NCI-H2171 (cell line): ENCODE measurements at regions not wholly inside any gene's neighbourhood (a gene's known extent, or its start where the extent isn't known, plus 50 kb on each side); places are given as distances from the start of the nearest gene placed in this dataset.
"Not testable (repeated sequence)": the region's sequence is repeated elsewhere in the genome, so short reads cannot be mapped to it uniquely, and the experiment has no call there.

Source experiments
- DNase-seq: peaks from one replicate; lab custom pipeline; 2025; lab: John Stamatoyannopoulos, UW

- no peak for DNase-seq
Observed at GRCh38 chr3:10625323-10625722, 119.9 kb upstream of the ATP2B2 start.

GRCh38 chr3:10627884-10628572 lies 122.6 kb upstream of the ATP2B2 start:
- no peak for DNase-seq

DNA sequence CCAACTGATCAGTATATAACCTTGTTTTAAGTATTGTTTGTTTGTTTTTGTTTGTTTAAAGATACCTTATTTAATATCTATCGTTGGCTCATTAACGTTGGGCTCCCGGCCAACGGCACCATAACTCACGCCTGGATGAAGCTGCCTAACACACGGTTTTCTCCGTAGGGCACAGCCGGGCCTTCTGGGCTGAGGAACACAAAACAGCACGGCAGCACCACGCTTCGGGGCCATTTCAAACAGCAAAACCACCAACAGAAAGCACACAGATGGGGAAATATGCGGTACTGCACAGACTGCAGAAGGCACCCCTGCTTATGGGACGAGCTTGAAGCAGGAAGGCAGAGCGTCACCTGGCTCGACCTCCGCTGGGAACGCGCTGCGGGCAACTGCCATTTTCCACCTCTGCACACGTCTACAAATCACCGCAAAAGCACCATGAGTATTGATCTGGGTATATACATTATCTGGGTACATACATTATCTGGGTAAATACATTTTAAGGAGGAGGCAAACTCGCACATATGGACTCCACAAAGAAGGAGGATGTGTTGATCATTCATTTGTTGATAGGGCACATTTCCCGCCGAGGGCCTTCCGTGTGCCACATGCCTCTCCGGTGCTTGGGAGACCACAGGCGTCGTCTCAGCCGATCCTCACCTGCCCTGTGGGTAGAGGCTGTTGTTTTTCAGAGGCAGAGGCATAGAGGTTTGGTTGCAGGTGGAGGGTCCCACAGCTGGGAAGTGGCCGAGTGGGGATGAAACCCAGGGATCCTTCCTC lies 123.7 kb upstream of the ATP2B2 start:
- DNase-seq = peak; percentile 42

DNA sequence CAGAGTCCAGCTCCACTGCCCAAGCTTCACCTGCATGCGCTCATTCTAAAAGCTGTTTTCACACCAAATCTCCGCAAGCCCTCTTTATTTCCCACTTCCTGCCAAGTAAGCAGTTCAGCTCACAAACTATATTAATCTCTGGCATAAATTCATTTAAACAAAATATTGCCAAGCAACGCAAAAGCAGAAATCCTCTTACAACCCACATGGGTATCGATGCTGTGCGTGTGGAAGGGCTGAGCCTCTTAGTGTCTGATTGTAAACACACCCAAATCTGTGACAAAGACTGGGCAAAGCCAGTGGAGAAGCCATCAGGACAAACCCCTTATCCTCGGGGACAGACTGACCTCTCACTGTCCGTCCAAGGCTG lies 124.3 kb upstream of the ATP2B2 start:
- DNase-seq = no peak

DNA sequence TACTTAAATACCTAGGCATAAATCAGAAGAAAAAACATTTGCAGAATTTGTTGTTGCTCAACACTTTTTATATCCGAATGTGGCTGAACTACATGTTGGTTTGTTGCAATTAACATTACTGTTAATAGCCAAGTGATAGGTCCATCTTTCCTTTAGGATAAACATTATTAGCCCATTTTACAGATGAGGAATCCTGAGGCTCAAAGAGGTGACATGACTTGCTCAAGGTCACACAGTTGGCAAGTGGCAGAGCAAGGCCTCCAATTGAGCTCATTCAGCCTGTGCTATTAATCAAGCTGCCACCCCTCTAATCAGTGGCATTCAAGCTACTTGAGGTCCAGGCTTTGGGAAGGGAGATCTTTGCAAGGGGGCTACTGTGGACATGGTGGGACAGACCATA lies 125.8 kb upstream of the ATP2B2 start:
- DNase-seq = no peak

GRCh38 chr3:10632125-10632524 lies 126.7 kb upstream of the ATP2B2 start:
- no peak for DNase-seq

GRCh38 chr3:10632741-10633140 lies 127.4 kb upstream of the ATP2B2 start:
- no peak for DNase-seq

GRCh38 chr3:10635446-10636076 lies 130.2 kb upstream of the ATP2B2 start:
- peak; percentile 33 for DNase-seq

- no peak for DNase-seq
Observed at GRCh38 chr3:10637342-10637741, 132.0 kb upstream of the ATP2B2 start.

GRCh38 chr3:10638466-10638865 lies 133.1 kb upstream of the ATP2B2 start:
- no peak for DNase-seq

DNA sequence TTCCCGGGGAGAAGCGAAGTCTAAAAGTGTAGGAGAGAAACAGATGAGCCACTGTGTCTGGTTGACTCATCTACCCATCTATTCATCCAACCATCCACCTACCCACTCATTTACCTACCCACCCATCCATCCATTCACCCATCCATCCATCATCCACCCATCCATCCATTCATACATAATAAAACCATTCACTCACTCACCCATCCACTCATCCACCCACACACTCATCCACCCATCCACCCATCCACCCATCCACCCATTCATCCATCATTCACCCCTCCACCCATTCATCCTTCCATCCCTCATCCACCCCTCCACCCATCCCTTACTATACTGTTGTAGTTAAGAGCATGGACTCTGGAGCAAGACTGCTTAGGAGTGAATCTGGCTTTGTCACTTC lies 136.4 kb upstream of the ATP2B2 start:
- DNase-seq = no peak

DNA sequence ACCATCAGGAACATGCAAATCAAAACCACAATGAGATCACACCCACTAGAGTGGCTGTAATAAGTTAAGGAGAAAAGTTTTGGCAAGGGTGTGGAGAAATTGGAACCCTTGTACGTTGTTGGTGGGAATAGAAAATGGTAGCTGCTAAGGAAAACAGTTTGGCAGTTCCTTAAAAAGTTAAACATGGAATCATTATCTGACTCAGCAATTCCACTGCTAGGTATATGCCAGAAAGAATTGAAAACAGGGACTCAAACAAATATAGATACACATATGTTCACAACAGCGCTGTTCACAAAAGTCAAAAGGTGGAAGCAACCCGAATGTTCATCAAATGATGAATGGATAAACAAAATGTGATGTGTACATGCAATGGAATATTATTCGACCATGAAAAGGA lies 138.8 kb upstream of the ATP2B2 start:
- no peak for DNase-seq

GRCh38 chr3:10645800-10646199 lies 140.4 kb upstream of the ATP2B2 start:
- DNase-seq = no peak

GRCh38 chr3:10646531-10647335 lies 141.3 kb upstream of the ATP2B2 start:
- no peak for DNase-seq

- no peak for DNase-seq
Observed at GRCh38 chr3:10647376-10647775, 142.0 kb upstream of the ATP2B2 start.

GRCh38 chr3:10648181-10648580 lies 142.8 kb upstream of the ATP2B2 start:
- DNase-seq = no peak

DNA sequence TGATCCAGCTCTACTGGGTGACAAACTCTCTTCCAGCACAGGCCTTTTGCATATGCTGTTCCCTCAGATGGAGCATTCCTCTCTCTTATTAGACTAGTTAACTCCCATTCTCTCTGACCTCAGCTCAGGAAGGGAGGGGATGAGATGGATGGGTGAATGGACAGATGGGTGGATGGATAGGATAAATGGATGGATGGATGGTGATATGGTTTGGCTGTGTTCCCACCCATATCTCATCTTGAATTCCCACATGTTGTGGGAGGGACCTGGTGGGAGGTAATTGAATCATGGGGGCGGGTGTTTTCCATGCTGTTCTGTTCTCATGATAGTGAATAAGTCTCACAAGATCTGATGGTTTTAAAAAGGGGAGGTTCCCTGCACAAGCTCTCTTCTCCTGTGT lies 144.1 kb upstream of the ATP2B2 start:
- not testable (repeated sequence) for DNase-seq

- DNase-seq = no peak
Observed at GRCh38 chr3:10651506-10651905, 146.1 kb upstream of the ATP2B2 start.

DNA sequence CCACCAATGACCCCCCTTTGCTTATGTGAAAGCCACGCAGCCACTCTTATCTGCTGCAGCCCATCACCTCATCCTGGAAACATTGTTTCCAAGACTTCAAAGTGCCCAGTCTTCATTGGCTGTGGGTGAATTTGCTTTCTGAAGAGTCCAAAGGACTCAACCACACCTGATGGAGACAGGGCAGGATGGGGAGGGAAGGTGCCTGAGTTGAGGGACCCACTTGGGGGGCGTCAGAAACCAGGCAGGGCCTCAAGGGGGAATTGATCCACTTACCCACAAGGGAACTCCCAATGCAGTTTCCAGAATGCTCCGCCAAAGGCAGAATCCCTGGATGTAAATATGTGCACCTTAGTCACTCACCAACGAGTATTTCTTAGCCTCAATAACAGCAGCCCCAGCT lies 147.9 kb upstream of the ATP2B2 start:
- no peak for DNase-seq

- no peak for DNase-seq
Observed at GRCh38 chr3:10653866-10654611, 148.7 kb upstream of the ATP2B2 start.

DNA sequence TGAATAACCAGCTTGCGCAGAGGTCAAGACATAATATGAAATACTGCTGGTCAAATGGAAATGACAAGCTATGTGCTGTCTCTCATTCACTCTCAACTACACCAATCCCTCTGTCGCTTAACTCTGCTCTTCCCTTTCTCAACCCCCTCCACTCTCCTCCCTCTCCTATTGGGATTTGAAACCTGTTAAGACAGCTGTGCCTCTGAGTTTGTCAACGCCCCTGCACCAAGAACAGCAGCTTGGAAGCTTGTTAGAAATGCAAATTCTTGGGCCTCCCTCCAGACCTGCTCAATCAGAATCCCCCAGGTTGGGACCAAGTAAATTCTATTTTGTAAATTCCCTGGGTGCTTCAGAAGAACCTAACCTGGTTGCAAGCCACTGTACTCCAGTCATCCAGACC lies 149.7 kb upstream of the ATP2B2 start:
- DNase-seq = no peak

DNA sequence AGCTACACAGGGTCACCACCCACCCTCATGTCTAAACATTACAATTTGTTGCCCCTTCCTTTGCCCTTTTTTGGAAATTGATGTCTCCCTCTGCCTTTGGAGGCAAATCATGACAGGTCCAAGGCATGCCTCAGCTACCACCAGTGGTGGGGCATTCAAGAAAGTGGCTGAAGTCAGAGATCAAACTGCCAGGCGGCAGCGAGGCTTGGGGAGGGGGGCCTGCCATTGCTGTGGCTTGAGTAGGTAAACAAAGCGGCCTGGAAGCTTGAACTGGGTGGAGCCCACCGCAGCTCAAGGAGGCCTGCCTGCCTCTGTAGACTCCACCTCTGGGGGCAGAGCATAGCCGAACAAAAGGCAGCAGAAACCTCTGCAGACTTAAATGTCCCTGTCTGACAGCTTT lies 152.0 kb upstream of the ATP2B2 start:
- DNase-seq = not testable (repeated sequence)
